GM12892 (cell line): ENCODE measurements at regions not wholly inside any gene's neighbourhood (a gene's known extent, or its start where the extent isn't known, plus 50 kb on each side); places are given as distances from the start of the nearest gene placed in this dataset.

ENCODE experiments used
- POLR2A ChIP-seq: IDR thresholded peaks from 2 replicates; pipeline ENCODE4 v1.6.1; 2011; ENCODE audit warnings: low read depth, low read length, control low read depth
- POLR2AphosphoS5 ChIP-seq: IDR thresholded peaks from 2 replicates; pipeline ENCODE4 v1.6.1; 2011; ENCODE audit warnings: low read depth, low read length, control low read depth
- TAF1 ChIP-seq: IDR thresholded peaks from 2 replicates; pipeline ENCODE4 v1.6.1; 2011; ENCODE audit warnings: low read depth, mild to moderate bottlenecking, control low read depth, low read length, borderline replicate concordance

DNA sequence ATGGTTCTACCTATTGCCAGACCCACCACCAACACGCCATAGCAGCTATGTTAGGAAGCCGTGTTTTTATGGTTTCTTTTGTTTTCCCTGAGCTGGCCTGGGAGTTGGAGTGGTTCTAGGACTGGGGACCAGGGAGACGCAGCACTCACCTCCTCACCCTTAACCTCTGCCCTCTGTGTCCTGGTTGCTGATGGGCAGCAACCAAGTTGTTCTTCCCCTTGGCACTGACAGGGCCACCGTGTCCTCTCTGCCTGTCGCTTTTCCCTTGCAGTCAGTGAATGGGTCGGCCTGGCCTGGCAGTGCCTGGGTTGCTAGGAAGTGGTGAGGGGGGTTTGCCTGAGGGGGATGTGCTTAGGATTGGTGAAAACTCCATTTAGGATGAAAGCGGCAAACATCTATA is 197.1 kb upstream of the GATA6 start:
- TF ChIP-seq POLR2A (no peak), TAF1 (no peak), POLR2AphosphoS5 (no peak)
